Effector CD4-positive, alpha-beta T cell (primary cell): ENCODE measurements at regions not wholly inside any gene's neighbourhood (a gene's known extent, or its start where the extent isn't known, plus 50 kb on each side); places are given as distances from the start of the nearest gene placed in this dataset.
"Not testable (repeated sequence)": the region's sequence is repeated elsewhere in the genome, so short reads cannot be mapped to it uniquely, and the experiment has no call there.

Experiments used
- DNase-seq: peaks from one replicate; pipeline ENCODE4 v3.0.0-alpha.2; 2020

DNA sequence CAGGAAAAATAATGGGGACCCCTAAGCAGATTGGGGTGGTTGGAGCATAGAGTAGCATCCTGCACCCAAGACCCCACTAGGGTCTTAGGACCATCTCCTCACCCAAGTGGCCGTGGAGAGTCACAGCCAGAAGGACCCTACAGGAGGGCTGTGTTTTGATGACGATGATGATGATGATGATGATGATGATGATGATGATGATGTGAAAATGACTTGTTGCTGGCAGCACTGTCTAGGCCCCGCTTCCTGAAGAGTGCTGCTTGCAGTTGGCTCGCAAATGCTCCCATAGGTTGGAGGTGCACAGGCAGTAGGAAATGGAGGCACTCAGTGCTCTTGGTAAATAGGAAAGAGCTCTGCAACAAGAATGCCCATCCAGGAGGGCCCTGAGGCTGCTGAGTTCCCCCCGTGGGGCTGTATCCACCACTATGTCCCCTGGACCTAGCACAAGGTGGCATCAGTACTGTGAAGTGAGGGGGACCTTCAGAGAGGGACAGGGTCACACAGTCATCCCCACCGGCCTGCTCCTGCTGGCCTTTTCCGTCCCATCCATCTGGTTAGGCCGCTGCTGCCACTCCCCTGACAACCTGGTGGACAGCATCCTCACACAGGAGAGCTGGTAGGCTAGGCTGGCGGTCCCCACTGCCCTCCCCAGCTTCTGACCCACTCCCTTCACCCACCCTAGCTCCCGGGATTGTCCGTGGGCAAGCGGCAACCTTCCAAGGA lies 139.6 kb downstream of the FOXD2 start:
- no peak for DNase-seq

DNA sequence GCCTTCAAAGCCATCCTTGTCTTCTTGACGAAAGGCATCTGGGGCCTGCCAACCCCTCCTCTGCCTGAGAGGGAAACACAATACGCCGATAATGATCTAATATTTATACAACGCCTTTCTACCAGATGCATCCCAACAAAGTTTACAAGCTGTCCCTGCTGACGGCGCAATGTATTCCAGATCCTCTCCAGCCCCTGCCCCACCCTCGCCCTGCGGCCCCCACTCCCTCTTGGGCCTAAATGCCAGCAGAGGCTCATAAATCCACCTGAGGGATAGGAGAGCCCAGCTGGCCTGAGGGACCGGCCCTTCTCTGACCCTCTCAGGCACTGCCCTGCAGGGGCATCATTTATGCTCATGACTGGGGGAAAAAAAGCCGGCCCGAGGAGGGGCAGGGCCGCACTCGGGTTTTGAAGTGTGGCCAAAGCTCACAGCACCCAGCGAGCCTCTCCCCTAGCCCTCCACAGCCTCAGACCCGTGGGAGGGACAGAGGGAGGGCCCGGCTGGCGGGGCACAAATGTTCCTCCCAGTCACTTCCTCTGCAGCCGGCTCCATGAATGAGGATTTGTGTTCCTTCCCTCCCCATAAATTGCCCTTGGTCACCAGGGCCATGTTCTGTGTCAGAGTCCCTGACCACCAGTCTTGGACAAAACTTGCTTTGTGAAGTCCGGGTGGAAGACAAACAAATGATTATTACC lies 140.3 kb downstream of the FOXD2 start:
- DNase-seq: no peak

DNA sequence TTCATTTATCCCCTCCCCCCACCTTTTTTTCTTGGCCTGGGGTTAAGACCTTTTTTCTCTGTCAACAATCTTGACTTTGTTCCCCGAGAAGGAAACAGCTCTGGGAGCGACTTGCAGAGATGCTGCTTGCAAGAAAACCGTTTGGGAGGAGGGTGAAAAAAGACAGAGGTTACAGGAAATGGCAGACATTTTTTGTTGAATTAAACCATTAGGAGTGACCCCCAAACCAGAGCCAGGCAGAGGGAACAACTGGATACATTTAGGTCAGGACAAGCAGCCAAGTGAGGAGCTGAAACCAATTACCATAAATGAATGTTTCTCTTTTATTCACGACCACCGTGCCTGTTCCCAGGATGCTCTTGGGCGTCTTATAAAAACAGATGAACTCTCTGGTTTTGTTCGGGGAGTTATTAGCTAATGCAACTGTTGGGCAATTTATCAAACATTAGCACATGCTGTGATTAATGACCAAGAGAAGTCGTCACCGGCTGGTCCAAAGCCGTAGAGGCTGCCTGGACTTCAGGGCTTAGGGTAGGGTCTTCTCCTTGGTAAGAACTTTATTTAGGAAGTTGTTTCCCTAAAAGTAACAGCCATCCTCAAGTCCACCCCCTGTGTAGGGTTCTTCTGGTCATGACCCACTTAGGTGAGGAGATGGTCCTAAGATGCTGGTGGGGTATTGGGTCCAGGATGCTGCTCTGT lies 141.0 kb downstream of the FOXD2 start:
- DNase-seq: no peak

GRCh38 chr1:47579809-47580208 lies 142.0 kb downstream of the FOXD2 start:
- DNase-seq: no peak

- DNase-seq: no peak
These were observed 142.7 kb downstream of the FOXD2 start for GRCh38 chr1:47580451-47580995.

DNA sequence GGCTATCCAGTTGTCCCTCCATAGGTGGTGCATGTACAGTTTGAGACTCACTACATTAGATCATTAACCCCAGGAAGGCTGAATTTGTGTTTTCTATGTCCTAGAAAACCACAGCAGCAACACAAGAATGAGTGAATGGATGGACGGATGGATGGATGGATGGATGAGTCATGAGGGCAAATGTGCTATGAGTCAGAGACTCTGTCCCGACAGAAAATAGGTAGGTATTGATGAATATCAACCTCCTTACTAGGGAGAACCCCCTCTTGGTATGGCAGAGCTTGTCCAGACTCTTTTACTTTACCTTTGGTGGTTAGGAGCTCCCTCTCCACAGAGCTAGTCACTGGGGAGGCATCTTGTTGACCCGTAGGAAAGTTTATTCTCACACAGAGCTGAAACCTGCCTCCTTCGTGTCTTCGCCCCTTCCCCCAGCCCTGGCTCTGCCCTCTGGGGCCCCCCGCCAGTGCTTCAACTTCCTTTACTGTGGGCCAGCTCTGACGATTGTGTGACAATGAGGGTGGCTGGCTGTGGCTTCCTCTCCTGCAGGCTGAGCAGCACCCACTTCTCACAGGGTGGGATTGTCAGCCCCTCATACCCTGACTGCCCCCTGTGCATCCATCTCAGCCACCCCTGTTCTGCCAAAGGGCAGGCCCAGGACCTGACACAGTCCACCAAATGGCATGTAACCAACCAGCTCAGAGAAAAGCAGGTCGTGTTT lies 145.2 kb downstream of the FOXD2 start:
- no peak for DNase-seq

DNA sequence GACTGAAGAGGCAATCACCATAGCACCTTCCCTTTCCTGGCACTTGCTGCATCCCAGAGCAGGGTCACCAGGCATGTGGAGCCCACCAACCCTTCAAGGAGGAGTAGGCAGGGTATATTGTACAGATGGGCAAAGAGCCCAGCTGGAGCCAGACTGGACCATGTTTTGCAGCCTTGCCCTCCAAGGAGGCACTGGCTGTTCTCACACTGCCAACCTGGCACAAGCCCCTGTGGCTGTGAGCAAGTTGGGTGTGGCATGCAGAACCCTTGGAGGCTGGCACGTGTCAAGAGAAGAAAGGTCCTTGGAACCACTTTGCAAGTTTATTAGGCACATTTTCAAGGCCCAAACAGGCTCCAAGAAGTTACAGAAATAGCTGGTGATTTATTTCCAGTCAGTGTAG lies 146.4 kb downstream of the FOXD2 start:
- no peak for DNase-seq

- DNase-seq: no peak
These were observed 147.5 kb downstream of the FOXD2 start for GRCh38 chr1:47585141-47585902.

- DNase-seq: no peak
These were observed 150.2 kb downstream of the FOXD2 start for GRCh38 chr1:47587891-47588582.

DNA sequence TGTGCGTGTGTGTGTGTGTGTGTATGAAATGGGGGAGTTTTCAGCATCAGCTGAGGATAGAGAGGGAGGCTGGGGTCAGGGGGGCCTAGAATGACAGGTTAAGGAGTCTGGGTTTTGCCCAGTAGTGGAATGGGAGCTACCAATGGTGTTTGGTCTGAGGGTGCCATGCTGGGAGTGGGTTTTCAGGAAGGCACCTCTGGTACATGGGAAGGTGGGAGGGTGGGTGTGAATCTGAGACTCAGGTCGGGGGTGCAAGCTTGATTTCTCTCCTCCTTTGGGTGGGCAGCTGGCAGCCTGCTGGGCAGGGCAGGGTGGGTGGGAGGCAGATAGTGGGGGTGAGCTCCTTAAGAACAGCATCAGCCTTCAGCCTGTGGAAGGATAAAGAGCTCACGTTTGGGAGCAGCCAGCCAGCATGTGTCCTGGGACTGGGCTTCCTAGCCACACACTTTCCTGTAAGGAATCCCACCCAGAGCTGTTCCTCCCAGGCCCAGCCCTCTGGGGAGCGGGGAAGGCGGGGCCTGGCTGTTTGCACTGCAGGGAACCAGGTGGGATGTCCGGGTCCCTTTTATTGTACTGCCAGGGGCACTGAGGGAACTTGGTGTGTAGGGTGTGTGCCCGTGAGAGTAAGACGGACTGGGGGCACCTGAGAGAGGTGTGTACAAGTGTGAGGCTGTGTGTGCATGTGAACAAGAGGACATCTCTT lies 152.8 kb downstream of the FOXD2 start:
- DNase-seq: no peak

GRCh38 chr1:47591801-47592200 lies 154.0 kb downstream of the FOXD2 start:
- DNase-seq: no peak

DNA sequence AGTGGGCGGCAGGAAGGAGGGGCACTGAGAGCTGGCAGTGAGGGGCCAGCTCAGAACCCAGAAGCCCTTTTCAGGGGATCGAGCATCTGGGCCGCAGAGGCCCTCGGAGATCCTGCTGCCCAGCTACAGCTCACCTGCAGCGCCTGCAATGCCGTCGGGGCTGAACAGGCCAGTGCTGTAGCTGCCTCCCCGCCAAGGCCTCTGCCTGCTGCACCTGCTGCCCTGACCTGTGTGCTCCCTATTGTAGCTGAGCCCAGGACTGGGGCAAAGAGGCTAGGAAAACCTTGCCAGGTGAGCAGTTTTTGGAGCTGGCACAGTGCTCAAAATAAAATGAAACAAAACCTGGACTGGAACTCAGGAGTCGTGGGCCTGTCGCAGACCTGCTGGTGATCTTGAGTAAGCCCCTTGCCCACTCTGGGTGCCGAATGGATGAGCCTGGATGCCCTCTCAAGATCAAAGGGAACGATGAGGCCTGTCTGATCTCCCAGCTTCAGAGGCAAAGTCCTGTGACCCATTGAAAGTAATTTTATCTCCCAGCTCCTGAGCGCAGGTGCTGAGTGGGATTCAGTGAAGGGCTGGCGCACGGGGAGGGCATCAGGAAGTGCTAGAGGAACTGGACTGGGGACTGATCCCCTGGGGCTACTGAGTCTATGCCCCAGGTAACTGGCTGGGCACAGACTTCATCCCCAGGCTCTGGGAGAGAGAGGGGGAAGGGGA lies 154.6 kb downstream of the FOXD2 start:
- DNase-seq: no peak

DNA sequence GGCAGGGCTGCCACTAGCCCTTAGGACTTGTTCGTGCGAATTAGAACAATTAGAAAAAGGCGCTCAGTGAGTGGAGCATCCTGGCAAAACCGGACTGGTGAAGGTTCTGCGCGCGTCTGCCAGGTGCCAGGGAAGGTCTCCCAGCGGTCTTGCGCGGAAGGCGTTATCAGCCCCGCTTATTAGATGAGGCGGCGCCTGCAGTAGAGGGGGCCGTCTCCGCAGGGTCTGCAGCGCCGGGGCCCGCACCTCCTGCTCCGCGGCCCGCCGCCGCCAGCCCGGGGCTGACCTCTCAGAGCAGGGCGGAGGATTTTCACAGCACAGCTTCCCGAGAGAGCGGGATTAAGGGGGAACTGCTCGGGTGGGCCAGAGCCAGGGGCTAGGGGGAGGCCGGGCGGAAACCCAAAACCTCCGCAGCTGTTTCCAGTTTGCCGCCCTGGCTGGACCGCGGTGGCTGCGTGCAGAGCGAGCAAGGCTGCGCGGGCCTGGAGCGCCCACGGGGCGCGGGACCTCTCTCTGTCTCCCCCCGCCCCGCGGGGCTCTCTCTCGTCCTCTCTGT lies 155.2 kb downstream of the FOXD2 start:
- no peak for DNase-seq

- no peak for DNase-seq
These were observed 155.9 kb downstream of the FOXD2 start for GRCh38 chr1:47593598-47594285.

DNA sequence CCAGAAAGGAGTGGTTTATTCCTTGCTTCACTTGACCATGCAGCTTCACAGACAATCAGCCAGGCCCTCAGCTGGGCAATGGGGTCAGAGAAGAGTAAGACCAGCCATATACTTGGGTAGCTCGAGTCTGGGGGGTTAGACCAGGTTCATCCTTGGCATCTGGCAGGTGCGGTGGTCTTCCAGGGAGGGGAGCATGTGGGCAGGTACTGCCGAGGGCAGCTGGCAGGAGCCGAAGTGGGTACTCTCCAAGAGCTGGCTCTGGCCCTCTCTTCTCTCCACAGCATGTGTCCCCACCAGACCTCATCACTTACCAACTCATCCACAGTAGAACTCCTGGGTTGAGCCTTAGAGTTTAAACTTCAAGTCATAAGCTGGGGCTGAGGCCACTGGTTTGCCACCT lies 156.8 kb downstream of the FOXD2 start:
- no peak for DNase-seq

DNA sequence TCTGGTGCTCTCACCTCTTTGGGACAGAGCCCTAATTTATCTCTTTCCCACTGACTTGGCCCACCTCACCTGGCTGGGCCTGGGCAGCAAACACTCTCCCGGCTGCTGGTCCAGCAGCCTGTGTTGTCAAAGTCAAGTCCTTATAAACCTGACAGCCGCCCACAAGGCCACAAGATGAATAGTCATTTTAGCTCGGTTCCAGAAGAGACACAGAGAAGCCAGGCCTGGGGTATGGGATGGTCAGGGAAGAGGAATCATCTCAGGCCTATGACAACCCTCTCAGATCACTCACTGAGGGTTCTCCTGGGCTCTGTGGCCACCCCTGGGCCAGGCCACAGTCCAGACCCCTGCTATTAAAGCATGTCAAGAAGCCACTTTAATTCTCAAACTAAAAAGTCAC lies 158.5 kb downstream of the FOXD2 start:
- DNase-seq: no peak

DNA sequence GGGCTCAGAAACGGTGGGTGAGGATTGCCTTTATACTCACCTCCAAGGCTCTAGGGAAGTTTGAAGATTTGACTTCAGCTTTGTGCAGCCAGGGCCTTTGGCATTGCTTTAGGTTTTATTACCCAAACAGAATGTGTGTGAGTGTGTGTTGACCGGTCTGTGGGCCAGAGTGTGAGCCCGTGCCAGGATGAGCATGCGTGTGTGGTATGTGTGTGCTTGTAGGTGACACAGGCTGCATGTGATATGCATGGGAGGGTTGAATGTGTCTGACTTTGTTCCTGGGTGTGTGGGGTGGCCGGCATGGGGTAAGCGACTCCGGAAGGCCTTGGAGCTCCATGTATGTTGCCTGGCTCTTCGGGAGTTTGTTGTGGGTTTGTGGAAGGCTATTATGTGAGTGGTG lies 160.5 kb downstream of the FOXD2 start:
- no peak for DNase-seq

DNA sequence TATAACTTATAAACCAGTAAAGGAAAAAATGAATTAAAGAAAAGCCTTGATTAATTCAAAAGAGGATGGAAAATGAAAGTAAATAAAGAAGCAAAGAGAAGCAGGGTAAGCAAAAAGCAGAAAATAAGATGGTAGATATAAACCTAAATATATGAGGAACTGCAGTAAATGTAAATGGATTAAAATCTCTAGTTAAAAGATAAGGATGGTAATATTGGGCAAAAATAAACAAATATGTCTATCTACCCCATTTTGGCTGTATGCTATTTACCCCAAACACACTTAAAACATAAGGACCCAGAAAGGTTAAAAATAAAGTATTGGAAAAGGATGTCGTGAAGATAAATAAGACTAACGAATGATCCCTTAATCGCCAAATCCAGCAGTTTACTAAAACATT lies 161.9 kb downstream of the FOXD2 start:
- no peak for DNase-seq

DNA sequence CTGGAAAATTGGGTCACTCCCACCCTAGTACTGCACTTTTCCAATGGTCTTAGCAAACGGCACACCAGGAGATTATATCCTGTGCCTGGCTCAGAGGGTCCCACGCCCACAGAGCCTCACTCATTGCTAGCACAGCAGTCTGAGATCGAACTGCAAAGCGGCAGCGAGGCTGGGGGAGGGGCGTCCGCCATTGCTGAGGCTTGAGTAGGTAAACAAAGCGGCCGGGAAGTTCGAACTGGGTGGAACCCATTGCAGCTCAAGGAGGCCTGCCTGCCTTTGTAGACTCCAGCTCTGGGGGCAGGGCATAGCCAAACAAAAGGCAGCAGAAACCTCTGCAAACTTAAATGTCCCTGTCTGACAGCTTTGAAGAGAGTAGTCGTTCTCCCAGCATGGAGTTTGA lies 164.6 kb downstream of the FOXD2 start:
- not testable (repeated sequence) for DNase-seq
